Hepatocyte (in vitro differentiated cells): ENCODE measurements at regions not wholly inside any gene's neighbourhood (a gene's known extent, or its start where the extent isn't known, plus 50 kb on each side); places are given as distances from the start of the nearest gene placed in this dataset.

Experiments used
- DNase-seq: peaks from one replicate; pipeline ENCODE4 v3.0.0-alpha.2; 2016; ENCODE audit warnings: low spot score
- H2AFZ ChIP-seq: fragments of 200-600 bp; sonication (generic); 2 replicates; pipeline ENCODE4 v1.6.0; 2016; ENCODE audit warnings: antibody characterized with exemption, mild to moderate bottlenecking
- H3K27ac ChIP-seq: fragments of 200-600 bp; sonication (generic); 2 replicates; pipeline ENCODE4 v1.5.1; 2016; ENCODE audit warnings: mild to moderate bottlenecking
- H3K27me3 ChIP-seq: fragments of 200-600 bp; sonication (generic); 2 replicates; pipeline ENCODE4 v1.6.1; 2016
- H3K36me3 ChIP-seq: fragments of 200-600 bp; sonication (generic); replicated peaks from 2 replicates; pipeline ENCODE4 v1.5.1; 2016; ENCODE audit warnings: low read depth; ENCODE audit not compliant: insufficient read depth
- H3K4me1 ChIP-seq: fragments of 200-600 bp; sonication (generic); 2 replicates; pipeline ENCODE4 v1.5.1; 2016; ENCODE audit warnings: mild to moderate bottlenecking, moderate library complexity; ENCODE audit not compliant: insufficient read depth
- H3K4me2 ChIP-seq: fragments of 200-600 bp; sonication (generic); 2 replicates; pipeline ENCODE4 v1.6.0; 2016
- H3K4me3 ChIP-seq: fragments of 200-600 bp; sonication (generic); 2 replicates; pipeline ENCODE4 v1.5.1; 2016; ENCODE audit warnings: mild to moderate bottlenecking
- H3K79me2 ChIP-seq: fragments of 200-600 bp; sonication (generic); 2 replicates; pipeline ENCODE4 v1.6.0; 2017; ENCODE audit warnings: mild to moderate bottlenecking
- H3K9me2 ChIP-seq: fragments of 200-600 bp; sonication (generic); replicated peaks from 2 replicates; pipeline ENCODE4 v1.6.0; 2017; ENCODE audit warnings: mild to moderate bottlenecking; ENCODE audit not compliant: insufficient read depth
- H3K9me3 ChIP-seq: fragments of 200-600 bp; sonication (generic); 2 replicates; pipeline ENCODE4 v1.5.1; 2016; ENCODE audit warnings: low read depth, mild to moderate bottlenecking
- H4K20me1 ChIP-seq: fragments of 200-600 bp; sonication (generic); 2 replicates; pipeline ENCODE4 v1.6.0; 2016; ENCODE audit warnings: mild to moderate bottlenecking; ENCODE audit not compliant: insufficient read depth, poor library complexity, severe bottlenecking
- EZH2 ChIP-seq: fragments of 200-600 bp; sonication (generic); IDR thresholded peaks from 2 replicates; pipeline ENCODE4 v1.6.1; 2016; ENCODE audit warnings: antibody characterized with exemption, mild to moderate bottlenecking, borderline replicate concordance
- EZH2phosphoT487 ChIP-seq: fragments of 200-600 bp; sonication (generic); IDR thresholded peaks from one replicate; pipeline ENCODE4 v1.6.1; 2018; ENCODE audit warnings: antibody characterized with exemption, mild to moderate bottlenecking, low read depth, moderate library complexity; ENCODE audit not compliant: unreplicated experiment, severe bottlenecking
- WGBS: methylation state at CpG from one replicate; pipeline ENCODE4 v1.1.6; 2016; ENCODE audit warnings: low lambda C conversion rate; ENCODE audit errors: missing lambda C conversion rate; 5-methylcytosine and 5-hydroxymethylcytosine counted together
- TF ChIP-seq, protein P1 (sequence below): fragments of 200-600 bp; sonication (generic); IDR thresholded peaks from 2 replicates; pipeline ENCODE4 v1.5.1; 2016; ENCODE audit warnings: antibody characterized with exemption, mild to moderate bottlenecking; ENCODE audit not compliant: poor library complexity

DNA sequence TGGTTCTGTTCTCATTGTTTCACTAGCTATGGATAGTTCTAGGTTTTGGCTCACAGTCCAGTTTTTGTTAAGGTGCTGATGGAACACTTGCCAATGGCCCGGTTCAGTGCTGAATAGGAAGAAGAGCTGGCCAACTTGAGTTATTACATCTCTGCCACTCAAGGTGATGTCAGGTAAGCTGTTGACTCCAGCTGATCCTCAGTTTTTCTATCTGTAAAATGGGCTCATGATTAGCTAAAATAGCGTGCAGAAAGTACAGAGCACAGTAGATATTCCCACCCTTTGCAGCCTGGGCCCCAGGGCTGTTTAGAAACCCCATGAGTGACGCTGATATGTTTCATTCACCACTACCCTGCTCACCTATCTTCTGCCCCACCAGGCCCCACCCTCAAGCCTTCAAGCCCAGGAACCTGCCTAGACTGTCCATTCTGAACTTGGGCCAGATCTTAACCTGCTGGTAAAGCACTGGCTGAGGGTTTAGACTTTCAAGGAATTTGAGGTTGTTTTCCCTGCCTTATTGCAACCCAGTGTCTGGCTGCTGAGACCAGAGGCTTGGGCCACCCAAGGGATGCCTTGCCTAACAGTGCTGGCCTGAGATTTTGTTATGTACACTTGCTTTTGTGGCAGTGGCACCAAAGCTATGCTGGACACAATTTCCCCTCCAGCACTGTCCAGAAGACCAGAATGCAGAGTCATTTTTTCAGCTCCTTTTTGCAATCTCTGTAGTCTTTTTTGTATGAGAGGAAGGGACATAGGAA is 378.2 kb upstream of the ZMIZ1 start:
- no peak overlapping the region for H3K4me3 ChIP-seq
- no peaks in the 10 kb centered on the region for H3K79me2 ChIP-seq
- H3K9me3 ChIP-seq, result no peaks in the 10 kb centered on the region
- H3K4me1 ChIP-seq, result peaks cover 22% of the 10 kb centered on the region
- 93% methylated on average over 3 of the region's 3 CpGs for WGBS
- H3K36me3 ChIP-seq, result no peaks in the 10 kb centered on the region
- H4K20me1 ChIP-seq, result no peaks in the 10 kb centered on the region
- no peak overlapping the region for H3K4me2 ChIP-seq
- H3K9me2 ChIP-seq, result no peaks in the 10 kb centered on the region
- no peak overlapping the region for H2AFZ ChIP-seq
- H3K27ac ChIP-seq, result no peak overlapping the region
- H3K27me3 ChIP-seq, result no peaks in the 10 kb centered on the region
- TF ChIP-seq EZH2 (no peak), EZH2phosphoT487 (no peak)
- TF ChIP-seq, protein P1, sequence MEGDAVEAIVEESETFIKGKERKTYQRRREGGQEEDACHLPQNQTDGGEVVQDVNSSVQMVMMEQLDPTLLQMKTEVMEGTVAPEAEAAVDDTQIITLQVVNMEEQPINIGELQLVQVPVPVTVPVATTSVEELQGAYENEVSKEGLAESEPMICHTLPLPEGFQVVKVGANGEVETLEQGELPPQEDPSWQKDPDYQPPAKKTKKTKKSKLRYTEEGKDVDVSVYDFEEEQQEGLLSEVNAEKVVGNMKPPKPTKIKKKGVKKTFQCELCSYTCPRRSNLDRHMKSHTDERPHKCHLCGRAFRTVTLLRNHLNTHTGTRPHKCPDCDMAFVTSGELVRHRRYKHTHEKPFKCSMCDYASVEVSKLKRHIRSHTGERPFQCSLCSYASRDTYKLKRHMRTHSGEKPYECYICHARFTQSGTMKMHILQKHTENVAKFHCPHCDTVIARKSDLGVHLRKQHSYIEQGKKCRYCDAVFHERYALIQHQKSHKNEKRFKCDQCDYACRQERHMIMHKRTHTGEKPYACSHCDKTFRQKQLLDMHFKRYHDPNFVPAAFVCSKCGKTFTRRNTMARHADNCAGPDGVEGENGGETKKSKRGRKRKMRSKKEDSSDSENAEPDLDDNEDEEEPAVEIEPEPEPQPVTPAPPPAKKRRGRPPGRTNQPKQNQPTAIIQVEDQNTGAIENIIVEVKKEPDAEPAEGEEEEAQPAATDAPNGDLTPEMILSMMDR, result no peak
- DNase-seq, result no peak

DNA sequence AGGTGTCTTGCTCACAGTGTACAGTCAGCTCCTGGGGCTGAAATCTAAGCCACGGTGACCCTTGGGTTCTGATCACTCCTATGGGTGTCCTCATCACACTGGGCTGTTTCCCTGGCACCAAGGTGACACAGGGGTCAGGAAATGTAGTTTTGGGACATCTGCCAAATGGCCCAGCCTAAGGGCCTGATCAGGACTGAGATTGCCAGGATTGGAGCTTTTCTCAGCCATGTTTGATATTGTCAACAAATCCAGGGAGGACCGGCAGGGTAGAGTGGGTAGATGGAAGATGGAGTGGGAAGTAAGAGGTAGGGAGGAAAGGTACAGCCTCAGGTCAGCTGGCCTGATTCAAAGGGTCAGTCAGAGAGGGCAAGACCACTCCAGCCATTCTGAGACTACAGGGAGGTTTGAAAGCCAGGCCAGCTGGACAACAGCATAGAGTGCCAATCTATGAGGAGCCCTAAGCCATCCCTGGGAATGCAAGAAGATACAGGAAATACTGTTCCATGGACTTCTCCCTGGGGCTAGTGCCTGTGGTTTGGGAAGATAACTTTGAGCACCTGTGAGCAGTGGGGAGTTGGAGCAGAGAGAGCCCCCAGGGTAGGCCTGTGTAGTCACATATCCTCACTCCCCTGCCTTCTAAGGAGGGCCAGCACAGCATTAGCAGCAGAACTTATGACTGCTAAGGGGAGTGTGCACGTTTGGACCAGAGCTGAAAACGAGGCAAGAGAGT is 377.3 kb upstream of the ZMIZ1 start:
- H4K20me1 ChIP-seq, result no peaks in the 10 kb centered on the region
- no peaks in the 10 kb centered on the region for H3K9me3 ChIP-seq
- H3K4me2 ChIP-seq, result no peak overlapping the region
- no peak overlapping the region for H3K4me3 ChIP-seq
- no peaks in the 10 kb centered on the region for H3K79me2 ChIP-seq
- H3K4me1 ChIP-seq, result peaks cover 22% of the 10 kb centered on the region
- H3K27ac ChIP-seq, result no peak overlapping the region
- no peaks in the 10 kb centered on the region for H3K9me2 ChIP-seq
- TF ChIP-seq EZH2phosphoT487 (no peak), EZH2 (no peak)
- TF ChIP-seq, protein P1, result no peak
- DNase-seq, result no peak
- H3K36me3 ChIP-seq, result no peaks in the 10 kb centered on the region
- 77% methylated on average over 4 of the region's 4 CpGs for WGBS
- H2AFZ ChIP-seq, result no peak overlapping the region
- no peaks in the 10 kb centered on the region for H3K27me3 ChIP-seq

DNA sequence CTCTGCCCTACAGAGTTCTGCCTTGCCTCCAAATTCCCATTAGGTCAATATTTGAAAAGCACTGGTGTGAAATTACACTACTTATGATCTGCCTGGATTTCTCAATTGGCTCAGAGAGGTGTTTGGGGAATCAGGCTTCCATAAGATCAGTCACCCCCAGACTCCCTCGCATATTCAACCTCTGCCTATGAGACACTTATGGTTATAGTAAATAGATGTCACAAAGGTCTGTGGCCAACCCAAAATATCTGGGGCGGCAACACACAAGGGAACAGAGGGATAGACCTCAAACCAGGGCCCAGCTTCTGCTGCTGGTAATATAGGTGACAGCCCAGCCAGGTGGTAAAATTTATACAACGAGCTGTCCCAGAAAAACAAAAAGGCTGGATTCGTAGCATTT is 376.7 kb upstream of the ZMIZ1 start:
- DNase-seq, result no peak
- Histone ChIP-seq H4K20me1 (no peaks in the 10 kb centered on the region), H3K27me3 (no peaks in the 10 kb centered on the region), H3K9me2 (no peaks in the 10 kb centered on the region), H3K4me3 (no peak overlapping the region), H3K9me3 (no peaks in the 10 kb centered on the region), H3K4me2 (no peak overlapping the region), H2AFZ (no peak overlapping the region), H3K27ac (no peak overlapping the region), H3K79me2 (no peaks in the 10 kb centered on the region), H3K36me3 (no peaks in the 10 kb centered on the region), H3K4me1 (peaks cover 22% of the 10 kb centered on the region)
- no peak for TF ChIP-seq EZH2phosphoT487
- TF ChIP-seq, protein P1, result no peak
- no peak for TF ChIP-seq EZH2
- WGBS, result 93% methylated on average over 4 of the region's 4 CpGs
